Transverse colon (tissue), 4 donors: ENCODE measurements at regions not wholly inside any gene's neighbourhood (a gene's known extent, or its start where the extent isn't known, plus 50 kb on each side); places are given as distances from the start of the nearest gene placed in this dataset.

ENCODE experiments used
- DNase-seq: peaks from one replicate; pipeline ENCODE4 v3.0.0-alpha.2; 2019
- H3K27ac ChIP-seq, 4 donors: fragments of 200-600 bp; sonication (generic); 2 replicates each; pipeline ENCODE4 v1.5.1; 2016 to 2018; ENCODE audit warnings: inconsistent platforms in 4 of 4
- H3K27me3 ChIP-seq: fragments of 200-600 bp; sonication (generic); 2 replicates; pipeline ENCODE4 v1.5.1; 2017; ENCODE audit warnings: inconsistent platforms
- H3K36me3 ChIP-seq, 4 donors: fragments of 200-600 bp; sonication (generic); 2 replicates each; pipeline ENCODE4 v1.5.1; 2017 to 2019; ENCODE audit warnings: inconsistent platforms in 4 of 4
- H3K4me1 ChIP-seq, 4 donors: fragments of 200-600 bp; sonication (generic); 2 replicates each; pipeline ENCODE4 v1.5.1; 2017 to 2020; ENCODE audit warnings: inconsistent platforms in 4 of 4
- H3K4me3 ChIP-seq, 4 donors: fragments of 200-600 bp; sonication (generic); 1 replicate in 1 of 4; 2 replicates in 3 of 4; pipeline versions ENCODE4 v1.5.1 to v1.6.1; 2017 to 2019; ENCODE audit warnings: inconsistent platforms in 4 of 4
- H3K9me3 ChIP-seq, 2 donors: fragments of 200-600 bp; sonication (generic); 2 replicates each; pipeline ENCODE4 v1.5.1; 2017 to 2019; ENCODE audit warnings: inconsistent platforms in 2 of 2
- CTCF ChIP-seq, 5 experiments: fragments of 200-600 bp in 3 of 5; fragments of 450-650 bp in 2 of 5; sonication (generic) in 3 of 5; IDR thresholded peaks; 1 replicate in 2 of 5; 2 replicates in 3 of 5; pipeline ENCODE4 v1.5.1; 2016 to 2017; ENCODE audit warnings: antibody characterized with exemption in 5 of 5, inconsistent platforms in 3 of 5, mild to moderate bottlenecking in 2 of 5, moderate library complexity in 1 of 5
- EP300 ChIP-seq: sonication (generic); formaldehyde crosslinking; IDR thresholded peaks from one replicate; pipeline ENCODE4 v1.6.1; 2017; ENCODE audit warnings: antibody characterized with exemption, low read depth
- POLR2A ChIP-seq: fragments of 450-650 bp; IDR thresholded peaks from one replicate; pipeline ENCODE4 v1.6.1; 2016; ENCODE audit warnings: antibody characterized with exemption, mild to moderate bottlenecking, moderate library complexity
- POLR2AphosphoS5 ChIP-seq, 3 donors: sonication (generic); formaldehyde crosslinking; IDR thresholded peaks; one replicate each; pipeline ENCODE4 v1.6.1; 2016; ENCODE audit warnings: antibody characterized with exemption in 3 of 3
- WGBS, 2 donors: methylation state at CpG; one replicate each; pipeline ENCODE4 v1.1.5; 2018; ENCODE audit warnings: low coverage in 1 of 2; 5-methylcytosine and 5-hydroxymethylcytosine counted together
- in situ Hi-C, 4 donors: fragments of 200-750 bp; cut with MboI; loops; one replicate each; pipeline versions ENCODE4 v1.15.0 to v1.15.1; 2017; ENCODE audit warnings: low sequenced_read_pairs in 3 of 4, low pct_ligation_motif_present in 1 of 4, low pct_unique_long_range_greater_than_20kb in 1 of 4
- intact Hi-C: fragments of 100-400 bp; cut with DNase I; formaldehyde crosslinking; loops from one replicate; pipeline ENCODE4 v1.15.1; 2023; ENCODE audit warnings: low total_unique reads

- no peak for TF ChIP-seq EP300
- no peak for TF ChIP-seq POLR2A
- no peak for TF ChIP-seq POLR2AphosphoS5 (IDR thresholded peaks at IDR 0.05)
- no peak for DNase-seq
Measured at GRCh38 chr5:17696627-17697026, 62.4 kb downstream of the TAF11L14 start.

GRCh38 chr5:17697671-17698070, 63.4 kb downstream of the TAF11L14 start:
- TF ChIP-seq POLR2AphosphoS5 (IDR thresholded peaks at IDR 0.05) (no peak), CTCF (IDR thresholded peaks at IDR 0.05) (no peak), POLR2A (no peak), EP300 (no peak)
- intact Hi-C loops = no loop called here
- no peak overlapping the region for H3K4me3 ChIP-seq
- no peak overlapping the region for H3K27ac ChIP-seq
- no peaks in the 10 kb centered on the region for H3K27me3 ChIP-seq
- in situ Hi-C loops = no loop called here
- no peaks in the 10 kb centered on the region for H3K4me1 ChIP-seq
- DNase-seq = no peak
- 51 to 56% methylated on average over 2 to 3 of the region's 3 CpGs for WGBS, 2 donors
- no peaks in the 10 kb centered on the region for H3K9me3 ChIP-seq
- H3K36me3 ChIP-seq = no peaks in the 10 kb centered on the region

More at GRCh38 chr5:17696627-17697026, 62.4 kb downstream of the TAF11L14 start:
- 52 to 67% methylated on average over 1 of the region's 1 CpG for WGBS, 2 donors
- no peaks in the 10 kb centered on the region for H3K36me3 ChIP-seq
- in situ Hi-C loops (no loop called here), intact Hi-C loops (no loop called here)
- no peak overlapping the region for H3K4me3 ChIP-seq
- no peak overlapping the region for H3K27ac ChIP-seq
- no peaks in the 10 kb centered on the region for H3K9me3 ChIP-seq
- no peaks in the 10 kb centered on the region for H3K4me1 ChIP-seq
- H3K27me3 ChIP-seq = no peaks in the 10 kb centered on the region

GRCh38 chr5:17709011-17709710, 74.9 kb downstream of the TAF11L14 start:
- H3K36me3 ChIP-seq = no peaks in the 10 kb centered on the region
- no peak overlapping the region for H3K27ac ChIP-seq
- no peak overlapping the region for H3K4me3 ChIP-seq
- TF ChIP-seq EP300 = no peak
- TF ChIP-seq CTCF (IDR thresholded peaks at IDR 0.05) = no peak
- no peak for TF ChIP-seq POLR2AphosphoS5 (IDR thresholded peaks at IDR 0.05)
- TF ChIP-seq POLR2A = no peak
- no peaks in the 10 kb centered on the region for H3K9me3 ChIP-seq
- in situ Hi-C loops (no loop called here), intact Hi-C loops (no loop called here)
- no peaks in the 10 kb centered on the region for H3K4me1 ChIP-seq
- WGBS, 2 donors = 78 to 85% methylated on average over 2 of the region's 2 CpGs
- no peaks in the 10 kb centered on the region for H3K27me3 ChIP-seq
- no peak for DNase-seq

- Histone ChIP-seq H3K27ac (no peak overlapping the region), H3K4me1 (no peaks in the 10 kb centered on the region), H3K9me3 (no peaks in the 10 kb centered on the region), H3K4me3 (no peak overlapping the region), H3K36me3 (no peaks in the 10 kb centered on the region), H3K27me3 (no peaks in the 10 kb centered on the region)
- no peak for DNase-seq
- in situ Hi-C loops (no loop called here), intact Hi-C loops (no loop called here)
- no peak for TF ChIP-seq EP300
- no peak for TF ChIP-seq POLR2AphosphoS5 (IDR thresholded peaks at IDR 0.05)
- TF ChIP-seq CTCF (IDR thresholded peaks at IDR 0.05) = no peak
- no peak for TF ChIP-seq POLR2A
- 40 to 58% methylated on average over 1 of the region's 1 CpG for WGBS, 2 donors
Measured at GRCh38 chr5:17713301-17713700, 79.0 kb downstream of the TAF11L14 start.

- 81 to 89% methylated on average over 1 to 4 of the region's 4 CpGs for WGBS, 2 donors
- in situ Hi-C loops = no loop called here
Measured at GRCh38 chr5:17714186-17714585, 79.9 kb downstream of the TAF11L14 start.

More at GRCh38 chr5:17714186-17714585, 79.9 kb downstream of the TAF11L14 start:
- intact Hi-C loops = no loop called here
- TF ChIP-seq POLR2AphosphoS5 (IDR thresholded peaks at IDR 0.05) (no peak), CTCF (IDR thresholded peaks at IDR 0.05) (no peak), POLR2A (no peak), EP300 (no peak)
- no peaks in the 10 kb centered on the region for H3K27me3 ChIP-seq
- no peak for DNase-seq
- H3K9me3 ChIP-seq = no peaks in the 10 kb centered on the region
- H3K4me3 ChIP-seq = no peak overlapping the region
- no peaks in the 10 kb centered on the region for H3K4me1 ChIP-seq
- H3K27ac ChIP-seq = no peak overlapping the region
- no peaks in the 10 kb centered on the region for H3K36me3 ChIP-seq
